ENCODE measurements at regions not wholly inside any gene's neighbourhood (a gene's known extent, or its start where the extent isn't known, plus 50 kb on each side); places are given as distances from the start of the nearest gene placed in this dataset.

DNA sequence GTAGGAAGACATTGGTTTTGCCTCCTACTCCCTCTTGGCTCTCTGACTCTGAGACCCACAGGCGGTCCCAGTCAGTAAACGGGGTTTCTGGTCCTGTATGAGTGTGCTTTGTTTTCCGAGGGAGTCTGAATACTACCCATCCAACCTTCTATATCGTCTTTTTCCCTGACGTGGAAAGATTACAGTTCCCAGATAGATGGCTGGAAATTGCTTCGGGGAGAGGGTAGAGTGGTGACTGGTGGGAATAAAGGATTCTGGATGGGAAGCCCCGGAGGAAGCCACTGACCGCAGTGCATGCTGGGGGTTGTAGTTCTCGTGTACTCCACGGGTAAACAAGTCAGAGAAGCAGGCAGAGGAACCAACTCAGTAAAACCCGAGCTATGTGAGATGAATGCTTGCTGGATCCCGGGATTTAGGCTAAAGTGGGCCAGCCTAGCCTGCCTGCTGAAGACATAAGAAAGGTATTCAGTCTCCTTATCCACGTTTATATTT, 66.2 kb upstream of the IRF2BP2 start (continued):
- TF ChIP-seq, protein P1, sequence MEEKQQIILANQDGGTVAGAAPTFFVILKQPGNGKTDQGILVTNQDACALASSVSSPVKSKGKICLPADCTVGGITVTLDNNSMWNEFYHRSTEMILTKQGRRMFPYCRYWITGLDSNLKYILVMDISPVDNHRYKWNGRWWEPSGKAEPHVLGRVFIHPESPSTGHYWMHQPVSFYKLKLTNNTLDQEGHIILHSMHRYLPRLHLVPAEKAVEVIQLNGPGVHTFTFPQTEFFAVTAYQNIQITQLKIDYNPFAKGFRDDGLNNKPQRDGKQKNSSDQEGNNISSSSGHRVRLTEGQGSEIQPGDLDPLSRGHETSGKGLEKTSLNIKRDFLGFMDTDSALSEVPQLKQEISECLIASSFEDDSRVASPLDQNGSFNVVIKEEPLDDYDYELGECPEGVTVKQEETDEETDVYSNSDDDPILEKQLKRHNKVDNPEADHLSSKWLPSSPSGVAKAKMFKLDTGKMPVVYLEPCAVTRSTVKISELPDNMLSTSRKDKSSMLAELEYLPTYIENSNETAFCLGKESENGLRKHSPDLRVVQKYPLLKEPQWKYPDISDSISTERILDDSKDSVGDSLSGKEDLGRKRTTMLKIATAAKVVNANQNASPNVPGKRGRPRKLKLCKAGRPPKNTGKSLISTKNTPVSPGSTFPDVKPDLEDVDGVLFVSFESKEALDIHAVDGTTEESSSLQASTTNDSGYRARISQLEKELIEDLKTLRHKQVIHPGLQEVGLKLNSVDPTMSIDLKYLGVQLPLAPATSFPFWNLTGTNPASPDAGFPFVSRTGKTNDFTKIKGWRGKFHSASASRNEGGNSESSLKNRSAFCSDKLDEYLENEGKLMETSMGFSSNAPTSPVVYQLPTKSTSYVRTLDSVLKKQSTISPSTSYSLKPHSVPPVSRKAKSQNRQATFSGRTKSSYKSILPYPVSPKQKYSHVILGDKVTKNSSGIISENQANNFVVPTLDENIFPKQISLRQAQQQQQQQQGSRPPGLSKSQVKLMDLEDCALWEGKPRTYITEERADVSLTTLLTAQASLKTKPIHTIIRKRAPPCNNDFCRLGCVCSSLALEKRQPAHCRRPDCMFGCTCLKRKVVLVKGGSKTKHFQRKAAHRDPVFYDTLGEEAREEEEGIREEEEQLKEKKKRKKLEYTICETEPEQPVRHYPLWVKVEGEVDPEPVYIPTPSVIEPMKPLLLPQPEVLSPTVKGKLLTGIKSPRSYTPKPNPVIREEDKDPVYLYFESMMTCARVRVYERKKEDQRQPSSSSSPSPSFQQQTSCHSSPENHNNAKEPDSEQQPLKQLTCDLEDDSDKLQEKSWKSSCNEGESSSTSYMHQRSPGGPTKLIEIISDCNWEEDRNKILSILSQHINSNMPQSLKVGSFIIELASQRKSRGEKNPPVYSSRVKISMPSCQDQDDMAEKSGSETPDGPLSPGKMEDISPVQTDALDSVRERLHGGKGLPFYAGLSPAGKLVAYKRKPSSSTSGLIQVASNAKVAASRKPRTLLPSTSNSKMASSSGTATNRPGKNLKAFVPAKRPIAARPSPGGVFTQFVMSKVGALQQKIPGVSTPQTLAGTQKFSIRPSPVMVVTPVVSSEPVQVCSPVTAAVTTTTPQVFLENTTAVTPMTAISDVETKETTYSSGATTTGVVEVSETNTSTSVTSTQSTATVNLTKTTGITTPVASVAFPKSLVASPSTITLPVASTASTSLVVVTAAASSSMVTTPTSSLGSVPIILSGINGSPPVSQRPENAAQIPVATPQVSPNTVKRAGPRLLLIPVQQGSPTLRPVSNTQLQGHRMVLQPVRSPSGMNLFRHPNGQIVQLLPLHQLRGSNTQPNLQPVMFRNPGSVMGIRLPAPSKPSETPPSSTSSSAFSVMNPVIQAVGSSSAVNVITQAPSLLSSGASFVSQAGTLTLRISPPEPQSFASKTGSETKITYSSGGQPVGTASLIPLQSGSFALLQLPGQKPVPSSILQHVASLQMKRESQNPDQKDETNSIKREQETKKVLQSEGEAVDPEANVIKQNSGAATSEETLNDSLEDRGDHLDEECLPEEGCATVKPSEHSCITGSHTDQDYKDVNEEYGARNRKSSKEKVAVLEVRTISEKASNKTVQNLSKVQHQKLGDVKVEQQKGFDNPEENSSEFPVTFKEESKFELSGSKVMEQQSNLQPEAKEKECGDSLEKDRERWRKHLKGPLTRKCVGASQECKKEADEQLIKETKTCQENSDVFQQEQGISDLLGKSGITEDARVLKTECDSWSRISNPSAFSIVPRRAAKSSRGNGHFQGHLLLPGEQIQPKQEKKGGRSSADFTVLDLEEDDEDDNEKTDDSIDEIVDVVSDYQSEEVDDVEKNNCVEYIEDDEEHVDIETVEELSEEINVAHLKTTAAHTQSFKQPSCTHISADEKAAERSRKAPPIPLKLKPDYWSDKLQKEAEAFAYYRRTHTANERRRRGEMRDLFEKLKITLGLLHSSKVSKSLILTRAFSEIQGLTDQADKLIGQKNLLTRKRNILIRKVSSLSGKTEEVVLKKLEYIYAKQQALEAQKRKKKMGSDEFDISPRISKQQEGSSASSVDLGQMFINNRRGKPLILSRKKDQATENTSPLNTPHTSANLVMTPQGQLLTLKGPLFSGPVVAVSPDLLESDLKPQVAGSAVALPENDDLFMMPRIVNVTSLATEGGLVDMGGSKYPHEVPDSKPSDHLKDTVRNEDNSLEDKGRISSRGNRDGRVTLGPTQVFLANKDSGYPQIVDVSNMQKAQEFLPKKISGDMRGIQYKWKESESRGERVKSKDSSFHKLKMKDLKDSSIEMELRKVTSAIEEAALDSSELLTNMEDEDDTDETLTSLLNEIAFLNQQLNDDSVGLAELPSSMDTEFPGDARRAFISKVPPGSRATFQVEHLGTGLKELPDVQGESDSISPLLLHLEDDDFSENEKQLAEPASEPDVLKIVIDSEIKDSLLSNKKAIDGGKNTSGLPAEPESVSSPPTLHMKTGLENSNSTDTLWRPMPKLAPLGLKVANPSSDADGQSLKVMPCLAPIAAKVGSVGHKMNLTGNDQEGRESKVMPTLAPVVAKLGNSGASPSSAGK (IDR thresholded peaks at IDR 0.05): peak; percentile 11; the same call in 1 of the 2 replicates
- TF ChIP-seq, protein P2, sequence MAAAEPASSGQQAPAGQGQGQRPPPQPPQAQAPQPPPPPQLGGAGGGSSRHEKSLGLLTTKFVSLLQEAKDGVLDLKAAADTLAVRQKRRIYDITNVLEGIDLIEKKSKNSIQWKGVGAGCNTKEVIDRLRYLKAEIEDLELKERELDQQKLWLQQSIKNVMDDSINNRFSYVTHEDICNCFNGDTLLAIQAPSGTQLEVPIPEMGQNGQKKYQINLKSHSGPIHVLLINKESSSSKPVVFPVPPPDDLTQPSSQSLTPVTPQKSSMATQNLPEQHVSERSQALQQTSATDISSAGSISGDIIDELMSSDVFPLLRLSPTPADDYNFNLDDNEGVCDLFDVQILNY (CRISPR knock-in tag; IDR thresholded peaks at IDR 0.05): no peak
- TF ChIP-seq HDAC1 (IDR thresholded peaks at IDR 0.05) (0 out of 4 replicates have a peak, but pooled peaks of 1 of the 2 experiments have one; percentile 19), SAFB2 (IDR thresholded peaks at IDR 0.05; ENCODE audit: borderline replicate concordance, low read depth, low read length, severe bottlenecking) (no peak), CREB1 (IDR thresholded peaks at IDR 0.05) (no peak), CREB1 (CRISPR knock-in tag; IDR thresholded peaks at IDR 0.05) (no peak), POLR2B (IDR thresholded peaks at IDR 0.05; ENCODE audit: low read depth, partially characterized antibody) (peak; percentile 12), GABPB1 (CRISPR knock-in tag; IDR thresholded peaks at IDR 0.05) (peak; percentile 39; the same call in 1 of the 2 replicates), SNRNP70 (optimal IDR thresholded peaks at IDR 0.05; ENCODE audit: low read depth, low read length) (no peak)
- TF ChIP-seq, protein P3, sequence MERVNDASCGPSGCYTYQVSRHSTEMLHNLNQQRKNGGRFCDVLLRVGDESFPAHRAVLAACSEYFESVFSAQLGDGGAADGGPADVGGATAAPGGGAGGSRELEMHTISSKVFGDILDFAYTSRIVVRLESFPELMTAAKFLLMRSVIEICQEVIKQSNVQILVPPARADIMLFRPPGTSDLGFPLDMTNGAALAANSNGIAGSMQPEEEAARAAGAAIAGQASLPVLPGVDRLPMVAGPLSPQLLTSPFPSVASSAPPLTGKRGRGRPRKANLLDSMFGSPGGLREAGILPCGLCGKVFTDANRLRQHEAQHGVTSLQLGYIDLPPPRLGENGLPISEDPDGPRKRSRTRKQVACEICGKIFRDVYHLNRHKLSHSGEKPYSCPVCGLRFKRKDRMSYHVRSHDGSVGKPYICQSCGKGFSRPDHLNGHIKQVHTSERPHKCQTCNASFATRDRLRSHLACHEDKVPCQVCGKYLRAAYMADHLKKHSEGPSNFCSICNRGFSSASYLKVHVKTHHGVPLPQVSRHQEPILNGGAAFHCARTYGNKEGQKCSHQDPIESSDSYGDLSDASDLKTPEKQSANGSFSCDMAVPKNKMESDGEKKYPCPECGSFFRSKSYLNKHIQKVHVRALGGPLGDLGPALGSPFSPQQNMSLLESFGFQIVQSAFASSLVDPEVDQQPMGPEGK (CRISPR knock-in tag; IDR thresholded peaks at IDR 0.05; ENCODE audit: borderline replicate concordance): no peak
- TF ChIP-seq, protein P4, sequence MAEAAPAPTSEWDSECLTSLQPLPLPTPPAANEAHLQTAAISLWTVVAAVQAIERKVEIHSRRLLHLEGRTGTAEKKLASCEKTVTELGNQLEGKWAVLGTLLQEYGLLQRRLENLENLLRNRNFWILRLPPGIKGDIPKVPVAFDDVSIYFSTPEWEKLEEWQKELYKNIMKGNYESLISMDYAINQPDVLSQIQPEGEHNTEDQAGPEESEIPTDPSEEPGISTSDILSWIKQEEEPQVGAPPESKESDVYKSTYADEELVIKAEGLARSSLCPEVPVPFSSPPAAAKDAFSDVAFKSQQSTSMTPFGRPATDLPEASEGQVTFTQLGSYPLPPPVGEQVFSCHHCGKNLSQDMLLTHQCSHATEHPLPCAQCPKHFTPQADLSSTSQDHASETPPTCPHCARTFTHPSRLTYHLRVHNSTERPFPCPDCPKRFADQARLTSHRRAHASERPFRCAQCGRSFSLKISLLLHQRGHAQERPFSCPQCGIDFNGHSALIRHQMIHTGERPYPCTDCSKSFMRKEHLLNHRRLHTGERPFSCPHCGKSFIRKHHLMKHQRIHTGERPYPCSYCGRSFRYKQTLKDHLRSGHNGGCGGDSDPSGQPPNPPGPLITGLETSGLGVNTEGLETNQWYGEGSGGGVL (CRISPR knock-in tag; IDR thresholded peaks at IDR 0.05): no peak

All from K562 (cell line).